ENCODE measurements at regions not wholly inside any gene's neighbourhood (a gene's known extent, or its start where the extent isn't known, plus 50 kb on each side); places are given as distances from the start of the nearest gene placed in this dataset.

DNA sequence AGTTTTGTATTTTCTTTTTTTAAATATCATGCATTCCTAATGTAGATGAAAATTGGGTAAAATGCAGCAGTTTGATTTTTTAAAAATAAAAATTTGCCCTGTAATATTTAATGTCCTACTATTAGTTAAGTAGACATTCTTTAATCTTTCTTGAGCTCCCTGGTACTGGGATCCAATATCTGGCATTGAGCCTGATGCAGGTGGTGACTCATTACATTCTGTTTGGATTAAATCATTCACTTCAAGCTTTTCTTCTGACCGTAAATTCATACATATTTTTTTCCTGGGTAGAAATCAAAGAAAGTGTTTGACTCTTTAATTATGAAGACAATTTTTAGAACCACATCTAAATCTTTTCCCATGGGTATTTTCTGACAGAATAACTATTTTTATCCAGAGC lies 768.8 kb upstream of the SLC35B3 start:
- DNase-seq (ENCODE audit: low spot score): no peak

DNA sequence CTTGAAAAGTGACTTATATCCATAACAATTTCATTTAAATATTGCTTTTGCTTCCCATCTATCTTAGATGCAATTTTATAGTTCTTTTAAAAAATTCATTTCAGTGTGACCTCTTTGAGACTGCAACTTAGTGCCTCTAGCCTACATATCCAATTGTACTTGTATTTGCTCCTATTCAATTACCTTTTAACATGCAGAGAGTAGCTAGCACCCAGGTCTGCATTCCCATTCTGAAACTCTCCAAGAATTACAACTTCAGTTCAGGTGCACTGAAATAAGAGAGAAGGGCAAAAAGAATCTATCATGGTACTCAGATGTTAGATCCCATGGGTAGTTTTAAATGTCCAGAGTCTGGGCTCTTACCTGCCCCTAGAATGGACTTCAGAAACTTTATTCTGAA lies 765.4 kb upstream of the SLC35B3 start:
- no peak for DNase-seq (ENCODE audit: low spot score)

DNA sequence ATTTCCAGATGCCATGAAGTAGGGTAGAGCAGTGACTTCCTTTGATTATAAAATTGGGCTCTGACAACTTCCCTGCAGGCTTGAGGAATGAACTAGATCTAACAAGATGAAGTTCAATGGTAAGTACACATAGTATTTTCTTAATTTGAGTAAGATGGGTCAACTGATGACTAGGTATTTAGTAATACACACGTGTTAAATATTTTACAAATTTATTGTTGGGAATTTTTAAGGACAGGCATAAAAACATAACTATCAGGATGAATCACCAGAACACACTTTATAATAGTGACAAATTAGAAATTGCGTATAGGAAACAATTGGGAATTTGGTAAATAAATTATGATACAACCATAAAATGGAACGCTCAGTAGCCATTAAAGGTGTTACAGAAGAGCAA lies 762.4 kb upstream of the SLC35B3 start:
- no peak for DNase-seq (ENCODE audit: low spot score)

DNA sequence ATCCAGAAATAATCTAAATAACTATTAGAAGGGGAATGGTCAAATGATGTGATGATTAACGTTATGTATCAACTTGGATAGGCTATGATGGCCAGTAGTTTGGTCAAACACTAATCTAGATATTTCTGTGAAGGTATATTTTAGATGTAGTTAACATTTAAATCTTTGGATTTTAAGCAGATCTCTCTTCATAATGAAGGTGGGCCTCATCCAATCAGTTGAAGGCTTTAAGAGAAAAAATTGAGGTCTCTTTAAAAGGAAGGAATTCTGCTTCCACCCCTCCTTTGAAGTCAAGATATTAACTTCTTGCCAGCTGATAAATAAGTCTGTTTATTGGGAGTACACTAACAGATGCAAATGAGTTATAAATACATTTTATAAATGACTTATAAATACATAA lies 760.0 kb upstream of the SLC35B3 start:
- DNase-seq (ENCODE audit: low spot score): no peak

DNA sequence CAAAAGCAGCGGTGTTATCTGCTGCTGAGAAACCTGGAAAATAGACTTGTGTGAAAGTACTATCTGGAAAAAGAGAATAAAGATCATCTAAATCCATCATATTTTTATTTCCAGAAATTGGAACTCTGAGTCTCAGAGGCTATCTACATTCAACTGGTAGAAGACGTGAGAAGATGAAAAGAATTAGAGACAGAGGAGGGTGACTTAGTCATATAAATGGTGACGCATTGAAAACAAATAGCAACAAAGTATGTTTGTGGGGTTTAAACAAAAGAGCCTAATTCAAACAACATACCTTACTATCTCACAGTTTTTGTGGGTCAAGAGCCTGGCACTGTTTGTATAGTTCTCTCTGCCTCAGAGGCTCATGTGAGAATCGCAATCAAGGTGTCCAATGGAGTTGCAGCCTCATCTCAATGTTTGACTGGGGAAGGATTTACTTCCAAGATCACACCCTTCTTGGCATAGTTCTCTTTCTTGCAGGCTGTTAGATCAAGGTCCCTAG lies 757.1 kb upstream of the SLC35B3 start:
- DNase-seq (ENCODE audit: low spot score): no peak

DNA sequence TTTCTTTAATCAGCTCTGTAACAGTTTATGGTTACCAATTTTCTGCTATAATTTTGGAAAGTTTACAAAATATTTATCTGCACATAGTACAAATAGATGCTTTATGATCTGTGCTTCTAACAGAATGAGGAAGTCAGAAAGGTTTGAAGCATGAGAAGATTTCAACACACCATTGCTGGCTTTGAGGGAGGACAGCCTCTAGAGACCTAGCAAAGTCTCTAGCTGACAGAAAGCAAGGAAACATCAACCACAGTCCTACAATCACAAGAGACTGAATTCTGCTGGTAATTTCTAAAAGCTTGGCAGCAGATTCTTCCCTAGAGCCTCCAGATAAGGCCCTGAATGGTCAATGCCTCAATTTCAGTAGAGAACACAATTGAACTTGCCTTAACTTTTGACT lies 750.8 kb upstream of the SLC35B3 start:
- DNase-seq (ENCODE audit: low spot score): no peak

DNA sequence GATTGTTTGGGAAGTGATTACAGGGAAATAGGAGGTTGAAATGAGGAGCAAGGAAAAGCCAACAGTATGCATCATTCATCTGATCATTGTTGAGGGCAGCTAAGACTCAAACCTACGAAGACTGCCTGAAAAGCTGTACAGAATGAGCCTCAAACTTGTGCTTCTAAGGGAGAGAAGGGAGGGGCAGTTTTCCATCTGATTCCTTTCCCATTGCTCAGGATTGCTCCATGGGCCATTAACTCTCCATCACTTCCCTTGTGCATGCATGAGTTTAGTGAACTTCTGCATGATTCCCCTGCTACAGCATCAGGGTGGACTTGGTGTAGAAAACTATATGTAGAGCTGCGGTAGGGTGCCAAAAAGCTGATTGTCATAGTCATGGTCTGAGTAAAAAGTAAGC lies 742.7 kb upstream of the SLC35B3 start:
- no peak for DNase-seq (ENCODE audit: low spot score)

DNA sequence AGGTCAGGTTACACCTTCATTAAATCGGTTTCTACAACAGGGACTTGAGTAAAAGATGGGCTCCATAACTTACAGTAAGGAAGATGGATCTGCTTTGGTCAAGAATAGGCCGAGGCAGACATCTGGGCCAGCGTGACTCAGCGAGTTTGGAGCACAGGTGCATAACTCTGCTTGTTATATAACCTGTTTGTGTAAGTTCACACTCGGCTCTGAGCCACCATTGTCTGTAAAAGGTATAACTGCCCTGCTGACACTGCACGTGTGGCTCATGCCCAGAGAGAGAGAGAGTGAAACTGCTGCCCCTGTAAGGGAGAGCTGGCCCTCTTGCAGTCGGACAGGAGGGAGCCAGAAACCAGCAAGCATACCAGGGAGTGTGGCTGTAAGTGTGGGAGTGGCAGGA lies 737.9 kb upstream of the SLC35B3 start:
- no peak for DNase-seq (ENCODE audit: low spot score)

DNA sequence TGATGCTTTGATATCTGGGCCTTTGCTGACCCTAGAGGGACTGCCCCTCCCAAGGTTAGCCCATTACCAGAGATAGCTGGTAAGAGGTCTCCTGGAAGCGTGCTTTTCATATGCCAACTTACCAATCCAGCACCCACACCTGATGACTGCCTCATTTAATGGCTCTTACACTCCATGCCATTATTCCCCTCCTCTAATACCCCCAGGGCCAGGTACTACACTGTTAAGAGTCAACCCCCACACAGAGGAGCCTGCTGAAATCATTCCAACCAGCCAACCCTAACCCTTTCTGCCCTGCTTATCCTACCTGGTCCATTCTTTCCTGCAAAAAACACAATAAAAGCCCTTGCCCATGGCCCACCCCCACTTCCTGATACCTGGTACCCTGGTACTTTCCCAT lies 736.8 kb upstream of the SLC35B3 start:
- no peak for DNase-seq (ENCODE audit: low spot score)

DNA sequence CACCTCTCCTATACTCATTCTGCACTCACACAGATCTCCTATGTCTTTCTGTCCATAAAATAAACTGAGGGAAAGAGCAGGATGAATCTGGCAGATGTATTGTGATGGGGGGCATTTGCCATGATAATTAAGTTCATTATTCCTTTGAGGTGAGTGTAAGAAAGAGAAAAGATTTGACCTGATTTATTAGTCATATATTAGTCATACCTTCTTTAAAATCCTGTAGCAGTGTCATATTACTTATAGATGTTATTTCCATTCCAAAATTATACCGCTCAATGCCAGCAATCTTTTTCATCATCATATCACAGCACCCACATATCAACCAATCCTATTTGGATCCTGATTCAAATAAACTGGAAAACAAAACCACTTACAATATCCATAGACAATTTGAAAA lies 733.3 kb upstream of the SLC35B3 start:
- DNase-seq (ENCODE audit: low spot score): no peak

DNA sequence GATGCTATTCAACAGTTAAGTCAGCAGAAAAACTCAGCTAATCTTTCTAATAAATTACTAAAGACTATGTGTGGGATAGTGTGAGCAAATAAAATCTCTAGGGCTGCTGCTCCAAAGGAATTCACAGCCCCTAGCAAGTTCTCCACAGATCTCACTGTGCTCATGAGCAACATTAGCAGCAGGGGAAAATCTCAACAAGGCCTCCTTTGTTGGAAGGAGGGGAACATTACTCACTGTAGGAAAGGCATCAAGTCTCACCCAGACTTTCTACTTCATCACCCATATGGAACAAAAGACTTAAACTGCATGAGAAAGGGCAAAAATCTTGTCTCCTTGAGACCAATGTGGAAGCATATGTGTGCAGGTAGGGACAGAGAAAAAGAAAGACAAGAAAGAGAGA lies 726.4 kb upstream of the SLC35B3 start:
- no peak for DNase-seq (ENCODE audit: low spot score)

DNA sequence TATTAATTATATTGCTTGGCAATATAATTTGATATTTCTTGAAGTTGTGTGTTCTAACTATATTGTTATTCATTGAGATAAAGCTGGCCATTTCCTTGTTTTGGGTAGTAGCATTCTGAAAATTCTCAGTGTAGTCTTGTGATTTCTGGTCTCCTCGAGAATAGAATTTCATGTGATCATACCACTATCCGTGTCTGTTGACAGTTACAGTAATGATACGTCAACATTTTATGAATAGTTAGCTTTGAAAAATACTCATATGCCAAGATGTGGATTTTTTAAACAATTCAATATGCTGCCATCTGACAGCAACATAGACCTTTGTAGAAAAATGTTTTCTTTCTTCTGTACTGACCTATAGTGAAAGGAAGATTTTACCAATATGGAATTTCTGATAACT lies 723.7 kb upstream of the SLC35B3 start:
- DNase-seq (ENCODE audit: low spot score): no peak

DNA sequence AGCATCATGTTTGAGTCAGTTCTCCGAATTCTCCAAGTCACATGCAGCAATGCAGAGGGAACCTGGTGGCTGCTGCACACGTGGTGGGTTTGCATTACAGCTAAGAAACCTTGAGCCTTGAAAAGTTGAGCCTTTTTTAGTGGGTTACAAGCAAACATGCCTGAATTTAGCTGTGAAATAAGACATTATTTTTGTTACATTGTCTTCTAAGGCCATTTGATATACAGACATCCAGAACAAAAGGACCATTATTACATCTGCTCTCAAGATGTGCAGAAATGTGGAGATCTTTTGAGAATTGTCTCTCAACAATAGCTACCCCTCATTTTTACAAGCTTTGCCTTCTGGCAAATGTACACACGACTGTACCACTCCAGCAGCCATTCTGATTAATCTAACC lies 720.5 kb upstream of the SLC35B3 start:
- DNase-seq (ENCODE audit: low spot score): no peak

DNA sequence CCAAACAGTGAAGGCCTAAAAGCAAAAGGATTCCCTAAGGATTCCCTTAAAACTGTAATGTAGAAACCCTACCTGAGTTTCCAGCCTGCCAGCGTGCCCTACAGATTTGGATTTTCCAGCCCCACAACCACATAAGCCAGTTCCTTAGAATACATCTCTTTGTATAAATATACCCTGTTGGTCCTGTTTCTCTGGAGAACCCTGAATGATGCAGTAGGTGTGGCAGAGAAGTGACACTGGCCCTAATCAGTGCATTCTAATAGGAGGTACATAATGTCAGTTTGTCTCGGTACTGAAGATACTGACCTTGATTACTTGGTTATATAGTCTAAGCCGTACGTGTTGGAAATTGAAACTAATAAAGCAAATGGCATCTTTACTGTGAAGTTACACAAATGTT lies 707.8 kb upstream of the SLC35B3 start:
- DNase-seq (ENCODE audit: low spot score): no peak

DNA sequence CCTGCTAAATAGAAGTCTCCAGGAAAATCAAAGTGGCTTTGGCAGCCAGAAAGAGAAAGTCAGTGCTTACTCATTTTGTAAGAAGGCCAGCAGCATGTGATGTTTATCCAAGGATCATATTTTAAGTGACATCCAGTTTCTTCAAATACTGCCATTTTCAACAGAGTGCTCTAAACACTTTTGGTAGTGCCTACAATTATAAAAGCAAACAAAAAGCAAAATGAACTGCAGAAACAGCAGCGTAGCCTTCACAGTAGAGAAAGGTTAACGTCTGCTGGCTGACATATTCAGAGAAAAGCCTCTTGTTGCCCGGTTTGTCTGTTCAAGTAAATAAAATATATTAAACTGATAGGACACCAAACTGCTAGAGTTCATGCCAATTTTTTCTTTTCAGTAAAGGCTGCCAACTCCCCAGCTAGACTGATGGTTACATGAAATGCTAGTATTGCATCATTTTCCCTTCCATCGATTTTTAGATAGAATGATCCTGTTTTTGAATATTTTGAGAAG lies 705.7 kb upstream of the SLC35B3 start:
- no peak for DNase-seq (ENCODE audit: low spot score)

DNA sequence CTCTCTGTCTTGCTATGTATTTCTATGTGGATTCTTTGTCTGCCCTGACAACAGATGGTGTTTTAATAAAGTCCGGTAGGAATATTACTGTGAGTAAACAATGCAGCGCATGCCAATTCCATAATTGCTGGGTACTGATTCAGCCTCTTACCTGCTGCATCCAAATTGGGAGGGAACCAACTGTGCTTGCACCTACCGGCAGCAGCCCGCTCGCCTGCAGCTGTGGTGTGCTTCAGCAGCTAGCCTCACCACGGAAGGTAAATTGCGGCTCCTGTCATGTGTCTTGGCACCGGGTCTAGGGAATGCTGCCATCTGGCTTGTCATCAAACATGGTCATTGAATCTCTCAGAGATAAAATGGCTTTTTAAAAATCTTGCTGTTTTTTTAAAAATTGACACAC lies 704.8 kb upstream of the SLC35B3 start:
- no peak for DNase-seq (ENCODE audit: low spot score)

DNA sequence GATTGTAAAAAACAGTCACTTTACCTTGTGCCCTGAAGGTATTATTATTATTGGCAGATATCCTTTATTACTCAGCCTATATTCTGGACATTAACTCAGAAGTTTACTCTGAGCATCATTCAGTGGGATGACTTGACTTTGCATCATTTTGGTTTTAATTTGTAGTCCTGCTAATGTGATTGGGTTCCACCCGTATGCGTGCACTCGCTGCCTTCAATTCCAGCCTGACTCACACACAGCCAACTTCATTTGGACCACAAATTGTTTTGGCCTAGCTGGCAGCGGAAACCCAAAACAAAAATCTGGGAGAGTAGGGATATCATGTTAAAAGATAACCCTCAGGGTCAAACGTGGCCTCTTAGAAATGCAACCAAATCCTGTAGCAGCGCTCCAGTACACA lies 704.4 kb upstream of the SLC35B3 start:
- DNase-seq (ENCODE audit: low spot score): no peak

DNA sequence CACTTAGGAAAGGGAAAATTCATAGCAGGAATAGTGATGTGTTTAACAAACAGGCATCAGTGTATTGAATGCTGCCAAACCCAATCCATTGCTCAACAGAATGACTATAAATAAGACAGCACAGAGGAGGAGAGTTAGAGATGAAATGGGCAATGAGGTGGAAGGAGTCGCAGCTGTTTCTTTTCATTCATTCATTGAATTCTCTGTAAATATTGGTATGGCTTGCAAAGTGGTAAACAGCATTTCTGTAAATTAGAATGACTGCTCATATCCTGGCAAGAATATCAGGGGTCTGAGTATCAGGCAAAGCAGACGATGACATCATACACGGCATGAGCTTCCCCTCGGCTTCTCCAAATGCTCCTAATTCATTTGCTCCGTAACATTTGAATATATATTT lies 703.6 kb upstream of the SLC35B3 start:
- no peak for DNase-seq (ENCODE audit: low spot score)

DNA sequence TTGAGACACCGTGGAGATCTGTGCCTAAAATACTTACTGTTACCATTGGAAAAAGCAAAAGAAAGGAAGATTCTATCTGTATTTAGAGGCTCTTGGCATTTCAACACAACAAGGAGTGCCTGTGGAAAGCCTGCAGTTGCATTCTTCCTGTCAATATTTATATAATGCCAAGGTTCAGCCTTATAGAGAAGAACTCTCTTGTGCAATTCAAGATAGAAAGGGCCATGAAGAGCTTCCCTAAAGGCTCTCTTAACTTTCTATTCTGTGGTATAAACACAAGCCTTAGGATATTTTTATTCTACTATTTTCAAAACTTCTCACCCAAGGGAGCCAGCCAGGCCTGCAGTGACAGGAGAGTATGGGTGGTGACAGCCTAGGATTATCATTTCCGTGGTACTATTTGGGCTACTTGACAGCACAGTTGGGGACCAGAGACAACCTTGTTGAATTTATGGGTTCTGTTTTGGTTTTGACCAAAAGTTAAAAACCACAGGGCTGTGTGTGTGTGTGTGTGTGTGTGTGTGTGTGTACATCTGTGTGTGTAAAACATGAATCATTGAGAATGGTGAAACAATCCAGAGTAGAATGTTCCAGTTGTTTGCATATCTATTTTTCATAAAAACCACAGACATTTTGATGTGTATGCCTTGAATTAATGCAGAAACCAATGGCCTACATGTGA lies 700.9 kb upstream of the SLC35B3 start:
- DNase-seq (ENCODE audit: low spot score): no peak

DNA sequence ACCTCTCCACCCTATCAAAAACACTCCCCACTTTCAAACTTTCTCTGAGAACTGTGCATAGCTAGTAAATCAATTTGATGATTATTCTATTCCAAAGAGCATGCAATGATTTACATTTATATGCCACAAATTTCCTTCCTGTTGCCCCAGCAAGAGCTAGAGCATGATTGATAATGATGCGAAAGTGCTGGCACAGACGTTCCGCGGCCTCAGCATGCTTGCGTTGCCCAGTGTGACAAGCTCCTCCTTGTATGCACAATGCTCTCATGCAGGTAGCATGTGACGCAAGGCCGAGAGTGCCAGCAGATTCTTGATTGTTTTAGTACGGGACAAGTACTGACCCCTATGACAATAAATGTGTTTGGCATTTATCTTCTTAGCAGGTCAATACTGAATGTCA lies 696.3 kb upstream of the SLC35B3 start:
- DNase-seq (ENCODE audit: low spot score): peak; percentile 2

DNA sequence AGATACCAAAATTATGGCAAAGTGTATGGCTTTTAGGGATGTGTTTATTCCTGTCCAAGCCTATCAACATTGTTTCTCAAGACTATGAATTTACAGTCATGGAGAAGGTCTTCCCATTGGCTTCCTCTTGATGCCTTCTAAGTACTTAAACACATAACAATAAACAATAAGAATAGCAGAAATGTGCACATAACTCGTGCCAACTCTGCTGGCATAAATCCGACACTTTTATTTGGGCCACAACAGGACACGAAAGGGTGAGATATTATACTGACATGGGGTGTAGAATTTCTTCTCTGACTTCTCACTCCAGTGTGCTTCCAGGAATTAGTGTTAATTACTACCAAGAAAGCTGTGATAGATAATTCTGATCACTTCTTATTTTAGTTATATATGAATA lies 695.9 kb upstream of the SLC35B3 start:
- no peak for DNase-seq (ENCODE audit: low spot score)

DNA sequence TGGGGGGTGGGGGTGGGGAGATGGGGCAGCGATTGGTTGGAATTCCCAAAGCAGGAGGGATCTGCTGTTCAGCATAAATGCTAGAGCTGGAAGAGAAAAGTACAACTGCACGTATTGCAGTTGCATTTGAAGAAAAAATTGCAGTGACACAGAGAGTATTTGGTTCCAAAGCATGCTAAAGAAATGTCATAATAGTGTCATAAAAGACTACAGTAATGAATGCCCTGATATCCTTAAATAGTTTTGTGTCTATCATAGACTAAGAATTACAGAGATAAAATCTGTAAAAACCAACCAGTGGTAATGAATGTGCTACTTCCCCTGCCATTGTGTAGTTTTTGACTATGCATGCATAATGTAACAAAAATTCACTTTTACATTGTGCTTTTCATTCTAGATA lies 693.6 kb upstream of the SLC35B3 start:
- no peak for DNase-seq (ENCODE audit: low spot score)

DNA sequence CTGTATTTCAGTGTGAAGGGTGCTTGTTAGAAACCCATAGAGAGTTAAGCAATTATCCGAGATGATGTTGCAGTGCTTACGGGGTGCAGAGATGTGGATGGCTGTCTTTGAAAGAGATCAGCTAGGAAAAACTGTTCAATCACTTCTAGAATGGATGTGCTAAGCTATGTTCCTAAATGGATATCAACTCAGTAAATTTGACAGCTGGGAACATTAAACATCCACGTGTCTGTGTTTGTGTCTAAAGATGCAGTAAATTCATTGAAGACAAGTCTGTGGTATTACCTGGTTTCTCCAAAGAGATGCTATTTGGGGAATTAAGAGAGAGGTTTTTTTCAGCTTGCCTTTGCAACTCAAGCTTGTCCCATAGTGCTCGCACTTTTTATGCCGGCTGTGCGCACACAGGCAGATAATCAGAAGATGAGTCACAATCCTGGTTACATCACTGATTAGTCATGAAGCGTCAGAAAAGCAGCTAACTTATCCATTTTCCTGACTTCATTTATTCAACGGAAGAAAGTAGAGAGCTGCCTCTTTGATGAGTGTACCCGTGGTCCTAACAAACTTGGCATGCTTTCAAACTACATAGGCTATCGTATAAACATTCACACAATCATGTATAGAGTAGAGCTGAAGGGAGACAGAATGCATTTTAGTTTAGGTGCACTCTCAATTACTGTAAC lies 691.7 kb upstream of the SLC35B3 start:
- no peak for DNase-seq (ENCODE audit: low spot score)
